K562 (cell line): ENCODE measurements at regions not wholly inside any gene's neighbourhood (a gene's known extent, or its start where the extent isn't known, plus 50 kb on each side); places are given as distances from the start of the nearest gene placed in this dataset.

Experiments
- ATAC-seq: fragments of 200-7000 bp; cut with Tn5 transposase; 3 replicates; pipeline ENCODE4 v1.9.1; 2020; ENCODE audit warnings: moderate library complexity
- BruUV-seq: library from RNA; stranded (reverse); fragments of 400-500 nt; replicated peaks from 2 replicates; lab custom pipeline; 2021; lab: Mats Ljungman, UMichigan
- CTCF ChIA-PET: fragments of 300-600 bp; formaldehyde crosslinking; extraction: SDS; loops from one replicate; lab custom pipeline; 2021; ENCODE audit warnings: low intra/inter-chr PET ratio; lab: Yijun Ruan, JAX
- POLR2A ChIA-PET: fragments of 300-600, 350-650 bp; sonication (Branson Sonifier 250); formaldehyde crosslinking; extraction: SDS; loops from one replicate; lab custom pipeline; 2021; ENCODE audit warnings: antibody characterized with exemption, inconsistent platforms; lab: Yijun Ruan, JAX
- DNase-seq, 4 experiments: peaks; one replicate each; pipeline versions ENCODE4 v3.0.0 to v3.0.0-alpha.2; 2011 to 2018; ENCODE audit warnings: low spot score in 3 of 4, mixed read lengths in 3 of 4; ENCODE audit errors: extremely low read depth in 1 of 4
- FAIRE-seq: peaks from 2 replicates; lab custom pipeline; 2011; peaks lifted over from hg19 to GRCh38; lab: Jason Lieb, UNC
- H2AFZ ChIP-seq: 2 replicates; pipeline ENCODE4 v1.6.0; 2011; ENCODE audit warnings: low read depth, low read length, control low read depth, inconsistent platforms
- H3K27ac ChIP-seq: fragments of 200-600 bp; 3 replicates; pipeline ENCODE4 v1.8.0; 2011; ENCODE audit warnings: low read depth, mild to moderate bottlenecking, control low read depth, inconsistent platforms, low read length, moderate library complexity, mixed read lengths; ENCODE audit errors: extremely low read depth
- H3K27me3 ChIP-seq, 2 experiments: fragments of 300-600 bp in 1 of 2; 2 replicates in 1 of 2; 3 replicates in 1 of 2; pipeline versions ENCODE4 v1.6.0 to v1.8.0; 2011; ENCODE audit warnings: inconsistent platforms in 2 of 2, low read length in 2 of 2, mild to moderate bottlenecking in 1 of 2, mixed read lengths in 1 of 2, moderate library complexity in 1 of 2; ENCODE audit not compliant: control insufficient read depth in 2 of 2, insufficient read depth in 2 of 2
- H3K36me3 ChIP-seq: fragments of 300-600 bp; 3 replicates; pipeline ENCODE4 v1.8.0; 2011; ENCODE audit warnings: mild to moderate bottlenecking, low read length, inconsistent platforms; ENCODE audit not compliant: control insufficient read depth, insufficient read depth
- H3K4me1 ChIP-seq, 2 experiments: fragments of 200-600 bp in 1 of 2; replicated peaks in 1 of 2; 2 replicates in 1 of 2; 3 replicates in 1 of 2; pipeline versions ENCODE4 v1.5.1 to v1.8.0; 2011; ENCODE audit warnings: inconsistent platforms in 2 of 2, low read length in 2 of 2, mild to moderate bottlenecking in 1 of 2, mixed read lengths in 1 of 2, moderate library complexity in 1 of 2; ENCODE audit not compliant: control insufficient read depth in 2 of 2, insufficient read depth in 2 of 2
- H3K4me2 ChIP-seq: 2 replicates; pipeline ENCODE4 v1.6.1; 2011; ENCODE audit warnings: low read length, control low read depth, inconsistent platforms, mixed read lengths; ENCODE audit not compliant: insufficient read depth
- H3K4me3 ChIP-seq: fragments of 200-600 bp; sonication (generic), shearing (Covaris generic); 2 replicates; pipeline ENCODE4 v1.5.1; 2016; ENCODE audit warnings: control low read depth, inconsistent platforms
- H3K79me2 ChIP-seq: fragments of 200-600 bp; 3 replicates; pipeline ENCODE4 v1.8.0; 2011; ENCODE audit warnings: low read length, inconsistent platforms; ENCODE audit not compliant: control insufficient read depth, insufficient read depth
- H3K9ac ChIP-seq, 2 experiments: 2 replicates each; pipeline versions ENCODE4 v1.6.0 to v1.6.1; 2011; ENCODE audit warnings: low read depth in 2 of 2, low read length in 2 of 2, control low read depth in 1 of 2, inconsistent platforms in 1 of 2, mild to moderate bottlenecking in 1 of 2, mixed read lengths in 1 of 2; ENCODE audit not compliant: insufficient read depth in 1 of 2
- H3K9me1 ChIP-seq: one replicate; pipeline ENCODE4 v1.6.0; 2011; ENCODE audit warnings: inconsistent platforms, mild to moderate bottlenecking, low read length, moderate library complexity; ENCODE audit not compliant: control insufficient read depth, insufficient read depth
- H3K9me3 ChIP-seq: replicated peaks from 2 replicates; pipeline ENCODE4 v1.5.1; 2011; ENCODE audit warnings: low read depth, low read length, inconsistent platforms; ENCODE audit not compliant: control insufficient read depth, insufficient read depth
- H4K20me1 ChIP-seq: replicated peaks from 2 replicates; pipeline ENCODE4 v1.6.1; 2011; ENCODE audit warnings: low read length, inconsistent platforms, mixed read lengths; ENCODE audit not compliant: control insufficient read depth, insufficient read depth
- MAZ ChIP-seq, 2 experiments: fragments of 450-650 bp in 1 of 2; sonication (generic) in 1 of 2; formaldehyde crosslinking; IDR thresholded peaks in 1 of 2; conservative IDR thresholded peaks in 1 of 2; 2 replicates each; pipeline versions ENCODE4 v1.4.0 to v1.5.0; 2020; ENCODE audit warnings: mild to moderate bottlenecking in 1 of 2, missing genetic modification reagents in 1 of 2
- POU5F1 ChIP-seq: fragments of 150-350 bp; IDR thresholded peaks from 2 replicates; pipeline ENCODE4 v1.6.1; 2014; ENCODE audit warnings: borderline replicate concordance, low read length, low read depth, mild to moderate bottlenecking; ENCODE audit not compliant: partially characterized antibody
- SMARCE1 ChIP-seq: fragments of 450-650 bp; IDR thresholded peaks from 2 replicates; pipeline ENCODE4 v1.7.1; 2016; ENCODE audit warnings: mild to moderate bottlenecking
- TCFL5 ChIP-seq: fragments of 250-450 bp; sonication (Bioruptor Pico); conservative IDR thresholded peaks from 2 replicates; pipeline ENCODE4 v1.6.1; 2021; ENCODE audit warnings: mild to moderate bottlenecking, moderate library complexity, matching md5 sums
- TEAD1 ChIP-seq, 2 experiments: fragments of 450-650 bp in 1 of 2; sonication (generic) in 1 of 2; formaldehyde crosslinking; IDR thresholded peaks; 2 replicates each; pipeline versions ENCODE4 v1.4.0 to v1.8.0; 2020 to 2022; ENCODE audit warnings: mild to moderate bottlenecking in 2 of 2, missing genetic modification reagents in 1 of 2
- ZNF174 ChIP-seq: fragments of 250-450 bp; sonication (Bioruptor Pico); IDR thresholded peaks from 2 replicates; pipeline ENCODE4 v1.4.0; 2020; ENCODE audit warnings: mild to moderate bottlenecking
- ZNF584 ChIP-seq: fragments of 200-800 bp; sonication (Bioruptor generic); IDR thresholded peaks from 2 replicates; pipeline ENCODE4 v1.6.1; 2016; ENCODE audit warnings: low read depth, mild to moderate bottlenecking, missing genetic modification characterization, missing compliant biosample characterization
- WGBS: fragments of 100-300 bp; shearing (Covaris generic); methylation state at CpG from one replicate; pipeline ENCODE4 v1.1.6; 2016; ENCODE audit warnings: low coverage, mixed read lengths; ENCODE audit not compliant: insufficient coverage; ENCODE audit errors: missing lambda C conversion rate; 5-methylcytosine and 5-hydroxymethylcytosine counted together
- in situ Hi-C: fragments of 300-500 bp; cut with MboI; formaldehyde crosslinking; loops from 4 replicates; pipeline ENCODE4 v1.15.0; 2018; ENCODE audit warnings: inconsistent platforms, mixed read lengths
- intact Hi-C: fragments of 100-400 bp; cut with micrococcal nuclease; formaldehyde crosslinking; loops from 2 replicates; pipeline ENCODE4 v1.14.2; 2022
- TF ChIP-seq, protein P1 (sequence below), 2 experiments: fragments of 450-650 bp in 1 of 2; sonication (generic) in 1 of 2; formaldehyde crosslinking; conservative IDR thresholded peaks; 2 replicates each; pipeline versions ENCODE4 v1.4.0 to v1.8.1; 2020 to 2022; ENCODE audit warnings: mild to moderate bottlenecking in 1 of 2, missing genetic modification reagents in 1 of 2
- TF ChIP-seq, protein P2 (sequence below): IDR thresholded peaks from 3 replicates; pipeline ENCODE4 v1.6.1; 2011; ENCODE audit warnings: borderline replicate concordance, mild to moderate bottlenecking, moderate library complexity; ENCODE audit not compliant: insufficient read length; ENCODE audit errors: extremely low read depth
- TF ChIP-seq, protein P3 (sequence below): fragments of 450-650 bp; IDR thresholded peaks from 2 replicates; pipeline ENCODE4 v1.6.1; 2016; ENCODE audit warnings: low read depth, mild to moderate bottlenecking, moderate library complexity

DNA sequence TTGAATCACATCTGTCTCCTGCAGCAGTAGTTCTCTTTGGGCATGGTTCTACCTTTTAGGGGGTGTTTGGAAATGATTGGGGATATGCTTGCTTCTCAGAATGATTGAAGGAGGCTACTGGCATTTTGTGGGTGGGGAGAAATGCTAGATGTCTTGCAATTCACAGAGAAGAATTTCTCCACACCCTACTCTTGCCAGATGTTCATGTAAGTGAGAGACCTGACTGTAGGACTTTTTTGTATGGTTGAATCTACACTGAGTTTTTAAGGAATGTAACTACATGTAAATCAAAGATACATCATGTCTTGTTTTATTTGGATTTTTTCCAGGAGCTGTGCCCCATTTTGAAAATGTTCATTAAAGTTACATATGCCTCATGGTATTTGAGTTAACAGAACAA, 311.9 kb downstream of the PRDM2 start:
- H3K27ac ChIP-seq, result no peak overlapping the region

DNA sequence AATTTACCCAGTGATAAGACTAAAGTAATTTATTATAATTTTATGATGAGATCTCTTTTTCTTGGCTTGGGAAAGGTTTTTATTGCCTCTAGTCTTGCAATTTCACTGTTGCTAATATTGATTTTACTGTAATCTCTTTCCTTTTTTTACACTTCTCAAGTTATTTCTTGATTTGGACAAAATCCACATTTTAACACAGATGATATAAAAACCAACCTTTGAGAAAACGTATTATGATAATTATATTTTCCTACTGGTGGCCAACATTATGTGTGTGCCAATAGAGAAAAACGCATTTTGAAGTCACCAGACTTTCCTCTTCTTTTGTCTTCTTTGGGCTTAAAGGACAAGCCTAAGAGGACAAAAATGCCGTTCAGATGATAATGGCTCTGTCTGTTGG, 314.9 kb downstream of the PRDM2 start:
- FAIRE-seq, result no peak
- Histone ChIP-seq H3K27ac (no peak overlapping the region), H3K27me3 (peaks cover 2 to 5% of the 10 kb centered on the region in 2 experiments; a peak in 2 of 5 replicates), H3K9me3 (no peaks in the 10 kb centered on the region), H3K36me3 (no peaks in the 10 kb centered on the region), H3K9me1 (no peaks in the 10 kb centered on the region), H3K4me3 (no peak overlapping the region), H3K9ac (no peak overlapping the region), H2AFZ (no peak overlapping the region), H3K79me2 (no peaks in the 10 kb centered on the region), H3K4me2 (no peak overlapping the region), H3K4me1 (no peaks in the 10 kb centered on the region), H4K20me1 (no peaks in the 10 kb centered on the region; the same call in 1 of the 2 replicates)
- BruUV-seq, result no TSS peak
- CTCF ChIA-PET, result no interaction called here
- POLR2A ChIA-PET, result no interaction called here
- in situ Hi-C loops, result no loop called here
- 2% methylated on average over 3 of the region's 3 CpGs for whole genome bisulfite sequencing
- ATAC-seq, result no peak
- intact Hi-C loops, result no loop called here
- no peak for DNase-seq
- TF ChIP-seq MAZ (CRISPR knock-in tag; conservative IDR thresholded peaks at IDR 0.05 in 1 of 2, IDR thresholded peaks at IDR 0.05 in 1 of 2) (no peak), ZNF174 (CRISPR knock-in tag) (no peak), TEAD1 (CRISPR knock-in tag; IDR thresholded peaks at IDR 0.05) (no peak), ZNF584 (CRISPR knock-in tag) (no peak), POU5F1 (no peak), SMARCE1 (no peak)
- TF ChIP-seq, protein P1, sequence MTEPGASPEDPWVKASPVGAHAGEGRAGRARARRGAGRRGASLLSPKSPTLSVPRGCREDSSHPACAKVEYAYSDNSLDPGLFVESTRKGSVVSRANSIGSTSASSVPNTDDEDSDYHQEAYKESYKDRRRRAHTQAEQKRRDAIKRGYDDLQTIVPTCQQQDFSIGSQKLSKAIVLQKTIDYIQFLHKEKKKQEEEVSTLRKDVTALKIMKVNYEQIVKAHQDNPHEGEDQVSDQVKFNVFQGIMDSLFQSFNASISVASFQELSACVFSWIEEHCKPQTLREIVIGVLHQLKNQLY (CRISPR knock-in tag; conservative IDR thresholded peaks at IDR 0.05), result no peak
- TF ChIP-seq, protein P2, sequence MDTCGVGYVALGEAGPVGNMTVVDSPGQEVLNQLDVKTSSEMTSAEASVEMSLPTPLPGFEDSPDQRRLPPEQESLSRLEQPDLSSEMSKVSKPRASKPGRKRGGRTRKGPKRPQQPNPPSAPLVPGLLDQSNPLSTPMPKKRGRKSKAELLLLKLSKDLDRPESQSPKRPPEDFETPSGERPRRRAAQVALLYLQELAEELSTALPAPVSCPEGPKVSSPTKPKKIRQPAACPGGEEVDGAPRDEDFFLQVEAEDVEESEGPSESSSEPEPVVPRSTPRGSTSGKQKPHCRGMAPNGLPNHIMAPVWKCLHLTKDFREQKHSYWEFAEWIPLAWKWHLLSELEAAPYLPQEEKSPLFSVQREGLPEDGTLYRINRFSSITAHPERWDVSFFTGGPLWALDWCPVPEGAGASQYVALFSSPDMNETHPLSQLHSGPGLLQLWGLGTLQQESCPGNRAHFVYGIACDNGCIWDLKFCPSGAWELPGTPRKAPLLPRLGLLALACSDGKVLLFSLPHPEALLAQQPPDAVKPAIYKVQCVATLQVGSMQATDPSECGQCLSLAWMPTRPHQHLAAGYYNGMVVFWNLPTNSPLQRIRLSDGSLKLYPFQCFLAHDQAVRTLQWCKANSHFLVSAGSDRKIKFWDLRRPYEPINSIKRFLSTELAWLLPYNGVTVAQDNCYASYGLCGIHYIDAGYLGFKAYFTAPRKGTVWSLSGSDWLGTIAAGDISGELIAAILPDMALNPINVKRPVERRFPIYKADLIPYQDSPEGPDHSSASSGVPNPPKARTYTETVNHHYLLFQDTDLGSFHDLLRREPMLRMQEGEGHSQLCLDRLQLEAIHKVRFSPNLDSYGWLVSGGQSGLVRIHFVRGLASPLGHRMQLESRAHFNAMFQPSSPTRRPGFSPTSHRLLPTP, result no peak

More for the DNA sequence above, 311.9 kb downstream of the PRDM2 start:
- H3K4me1 ChIP-seq, result no peaks in the 10 kb centered on the region
- no peaks in the 10 kb centered on the region for H3K9me3 ChIP-seq
- CTCF ChIA-PET, result no interaction called here
- H3K4me3 ChIP-seq, result no peak overlapping the region
- FAIRE-seq, result no peak
- BruUV-seq, result no TSS peak
- H3K9ac ChIP-seq, result no peak overlapping the region
- intact Hi-C loops (no loop called here), in situ Hi-C loops (no loop called here)
- no peak overlapping the region for H2AFZ ChIP-seq
- no peaks in the 10 kb centered on the region for H3K36me3 ChIP-seq
- H3K79me2 ChIP-seq, result no peaks in the 10 kb centered on the region
- POLR2A ChIA-PET, result no interaction called here
- no peaks in the 10 kb centered on the region for H3K9me1 ChIP-seq
- no peak for DNase-seq
- H3K27me3 ChIP-seq, result no peaks in the 10 kb centered on the region
- no peak for ATAC-seq
- H3K4me2 ChIP-seq, result no peak overlapping the region
- H4K20me1 ChIP-seq, result no peaks in the 10 kb centered on the region; the same call in 1 of the 2 replicates
- no peak for TF ChIP-seq TCFL5 (CRISPR knock-in tag)
- TF ChIP-seq, protein P3, sequence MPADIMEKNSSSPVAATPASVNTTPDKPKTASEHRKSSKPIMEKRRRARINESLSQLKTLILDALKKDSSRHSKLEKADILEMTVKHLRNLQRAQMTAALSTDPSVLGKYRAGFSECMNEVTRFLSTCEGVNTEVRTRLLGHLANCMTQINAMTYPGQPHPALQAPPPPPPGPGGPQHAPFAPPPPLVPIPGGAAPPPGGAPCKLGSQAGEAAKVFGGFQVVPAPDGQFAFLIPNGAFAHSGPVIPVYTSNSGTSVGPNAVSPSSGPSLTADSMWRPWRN, result no peak
